DMS153 treated with DMSO at 0.1 percent for 48 hours (cell line): ENCODE measurements at regions not wholly inside any gene's neighbourhood (a gene's known extent, or its start where the extent isn't known, plus 50 kb on each side); places are given as distances from the start of the nearest gene placed in this dataset.

Experiments
- DNase-seq: peaks from one replicate; lab custom pipeline; 2025; ENCODE audit not compliant: unreplicated experiment; lab: John Stamatoyannopoulos, UW

GRCh38 chr2:118296663-118297062, 208.4 kb downstream of the INSIG2 start:
- no peak for DNase-seq

DNA sequence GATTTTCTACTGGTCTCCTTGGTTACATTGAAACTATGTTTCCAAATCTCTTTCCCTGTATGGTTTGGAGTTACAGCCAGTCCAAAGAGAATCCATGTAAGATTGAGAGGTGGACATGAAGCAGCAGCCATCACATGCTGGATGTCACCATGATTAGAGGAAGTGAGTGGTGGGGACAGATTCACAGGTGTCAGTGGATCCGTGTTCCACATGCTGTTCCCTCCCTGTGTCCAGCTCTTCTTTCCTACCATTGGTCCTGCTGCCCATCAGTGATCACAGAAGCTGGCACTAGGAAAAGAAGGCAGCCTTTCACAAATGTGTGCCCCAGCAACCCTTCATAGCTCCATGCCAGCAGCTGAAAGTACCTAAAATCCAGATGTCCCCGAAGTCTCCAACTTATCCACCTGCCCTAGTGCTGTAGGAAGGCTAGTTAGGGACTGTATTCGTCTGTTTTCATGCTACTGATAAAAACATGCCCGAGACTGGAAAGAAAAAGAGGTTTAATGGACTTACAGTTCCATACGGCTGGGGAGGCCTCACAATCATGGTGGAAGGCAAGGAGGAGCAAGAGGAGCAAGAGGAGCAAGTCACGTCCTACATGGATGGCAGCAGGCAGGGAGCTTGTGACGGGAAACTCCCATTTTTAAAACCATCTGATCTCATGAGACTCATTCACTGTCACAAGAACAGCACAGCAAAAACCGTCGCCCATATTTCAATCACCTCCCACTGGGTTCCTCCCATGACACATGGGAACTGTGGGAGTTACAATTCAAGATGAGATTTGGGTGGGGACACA, 207.5 kb downstream of the INSIG2 start:
- DNase-seq = no peak

DNA sequence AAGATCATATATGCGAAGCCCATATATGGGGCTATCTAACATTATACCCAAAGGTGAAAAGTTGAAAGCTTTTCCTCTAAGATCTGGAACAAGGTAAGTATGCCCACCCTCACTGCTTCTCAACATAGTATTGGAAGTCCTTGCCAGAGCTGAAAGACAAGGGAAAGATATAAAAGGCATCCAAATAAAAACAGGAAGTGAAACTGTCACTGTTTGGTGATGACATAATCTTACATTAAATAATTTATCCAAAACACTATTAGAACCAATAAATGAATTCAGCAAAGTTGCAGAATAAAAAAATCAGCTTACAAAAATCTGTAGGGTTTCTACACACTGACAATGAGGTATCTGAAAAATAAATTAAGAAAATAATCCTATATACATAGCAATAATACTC, 205.8 kb downstream of the INSIG2 start:
- DNase-seq = no peak

- no peak for DNase-seq
These were observed 204.7 kb downstream of the INSIG2 start for GRCh38 chr2:118292991-118293390.

- no peak for DNase-seq
These were observed 203.1 kb downstream of the INSIG2 start for GRCh38 chr2:118291251-118291880.

DNA sequence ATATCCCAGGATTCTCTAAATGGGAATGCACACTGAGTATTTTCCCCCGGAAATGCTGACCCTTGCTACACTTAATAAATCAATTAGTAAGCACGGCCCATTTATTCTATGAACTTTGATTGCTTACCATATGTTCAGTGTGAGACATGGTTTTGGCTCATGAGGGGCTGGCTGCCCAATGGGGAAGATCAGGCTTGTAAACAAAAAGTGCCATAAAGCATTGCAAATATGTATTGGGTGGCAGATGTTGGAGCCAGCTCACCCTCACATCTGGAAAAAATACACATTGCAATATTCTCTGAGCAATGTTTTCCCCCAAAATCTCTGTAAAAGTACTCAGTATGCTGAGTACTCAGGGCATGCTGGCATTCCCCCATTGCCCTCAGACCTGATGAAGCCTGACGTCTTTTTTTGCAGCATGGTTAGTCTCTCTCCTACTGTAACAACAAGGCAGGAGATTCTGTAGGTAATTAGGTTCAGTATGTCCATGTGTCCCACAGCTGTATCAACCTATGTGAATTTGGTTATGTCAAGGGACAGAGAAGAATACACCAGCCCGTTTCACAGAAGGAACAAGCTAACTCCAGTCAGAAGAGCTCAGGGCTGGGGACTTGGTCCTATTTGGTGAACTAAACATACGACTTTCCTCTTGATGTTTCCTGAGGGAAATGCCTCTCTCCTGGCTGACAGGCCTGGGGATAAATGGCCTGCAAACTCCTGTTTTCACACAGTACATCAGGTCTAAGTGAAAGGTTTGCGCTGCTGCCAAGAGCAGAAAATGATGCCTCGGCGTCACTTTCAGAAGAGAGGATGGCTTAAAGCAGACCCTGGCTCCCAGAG, 202.4 kb downstream of the INSIG2 start:
- no peak for DNase-seq

- no peak for DNase-seq
These were observed 190.7 kb downstream of the INSIG2 start for GRCh38 chr2:118279005-118279404.

DNA sequence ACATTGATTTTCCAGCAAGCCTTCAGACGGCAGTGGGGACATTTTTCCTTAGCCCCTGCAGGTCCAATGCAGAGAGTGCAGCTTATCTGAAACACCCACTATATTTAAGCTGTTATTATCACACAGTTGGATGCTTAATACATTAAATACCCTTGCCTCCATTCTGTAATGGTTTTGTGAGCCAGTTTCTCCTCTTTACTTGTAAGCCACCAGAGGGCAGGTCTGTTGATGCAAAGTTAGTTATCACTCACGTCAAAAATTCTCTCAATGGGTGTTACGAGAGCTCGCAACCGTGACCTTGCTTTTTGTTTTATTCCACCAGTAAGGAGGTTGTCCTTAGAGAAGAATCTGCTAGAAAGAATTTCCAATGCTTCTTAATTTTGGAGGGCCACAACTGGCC, 189.8 kb downstream of the INSIG2 start:
- no peak for DNase-seq

DNA sequence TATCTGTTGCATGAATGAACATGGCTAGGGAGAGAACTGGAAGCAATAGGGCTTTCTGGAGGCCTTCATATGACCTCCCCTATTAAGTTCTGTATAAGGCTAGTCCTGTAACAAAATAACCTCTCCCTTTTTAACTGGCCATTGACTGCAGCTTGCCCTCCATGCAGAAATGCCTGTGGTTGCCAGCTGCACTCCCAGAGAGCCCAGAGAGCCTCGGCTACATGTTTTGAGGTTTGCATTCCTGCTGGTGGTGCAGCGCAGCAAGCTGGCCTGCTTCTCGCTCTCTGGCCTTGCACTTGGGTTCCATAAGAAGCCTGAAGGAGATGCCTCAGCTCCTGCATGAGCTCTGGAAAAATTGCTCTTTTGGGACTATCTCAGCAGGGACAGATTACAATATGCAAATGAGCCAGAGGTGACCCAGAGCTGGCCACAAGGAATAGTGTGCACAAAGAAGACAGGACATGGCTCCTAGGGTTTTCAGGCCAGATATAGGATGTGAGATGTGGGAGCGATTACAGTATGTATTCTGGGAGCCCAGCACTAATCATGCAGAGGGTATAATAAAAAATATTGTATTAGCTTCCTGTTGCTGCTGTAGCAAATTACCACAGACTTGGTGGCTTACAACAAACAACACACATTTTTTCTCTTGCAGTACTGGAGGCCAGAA, 186.7 kb downstream of the INSIG2 start:
- no peak for DNase-seq

- DNase-seq = no peak
These were observed 184.1 kb downstream of the INSIG2 start for GRCh38 chr2:118272391-118272790.

GRCh38 chr2:118269408-118270051, 181.3 kb downstream of the INSIG2 start:
- DNase-seq = peak; percentile 58

GRCh38 chr2:118268268-118268667, 180.0 kb downstream of the INSIG2 start:
- no peak for DNase-seq

GRCh38 chr2:118265873-118266455, 177.7 kb downstream of the INSIG2 start:
- no peak for DNase-seq

GRCh38 chr2:118264232-118264990, 176.1 kb downstream of the INSIG2 start:
- no peak for DNase-seq

GRCh38 chr2:118257696-118258095, 169.4 kb downstream of the INSIG2 start:
- DNase-seq = no peak

- no peak for DNase-seq
These were observed 167.6 kb downstream of the INSIG2 start for GRCh38 chr2:118255771-118256372.

GRCh38 chr2:118255301-118255700, 167.0 kb downstream of the INSIG2 start:
- no peak for DNase-seq

GRCh38 chr2:118254116-118254515, 165.8 kb downstream of the INSIG2 start:
- no peak for DNase-seq

GRCh38 chr2:118251427-118251826, 163.2 kb downstream of the INSIG2 start:
- no peak for DNase-seq
